HFFc6 (cell line): ENCODE measurements at regions not wholly inside any gene's neighbourhood (a gene's known extent, or its start where the extent isn't known, plus 50 kb on each side); places are given as distances from the start of the nearest gene placed in this dataset.

Experiments
- DNase-seq: peaks from one replicate; pipeline ENCODE4 v3.0.0-alpha.2; 2018
- H3K27ac Mint-ChIP-seq: 2 replicates; pipeline ENCODE4 v1.8.0; 2020; ENCODE audit warnings: mild to moderate bottlenecking, mixed read lengths
- H3K27me3 Mint-ChIP-seq: 2 replicates; pipeline ENCODE4 v1.8.0; 2021; ENCODE audit warnings: mild to moderate bottlenecking, moderate library complexity, mixed read lengths; ENCODE audit not compliant: insufficient read depth
- H3K36me3 Mint-ChIP-seq: 2 replicates; pipeline ENCODE4 v1.8.0; 2021; ENCODE audit warnings: low read depth, mixed read lengths
- H3K4me1 Mint-ChIP-seq: 2 replicates; pipeline ENCODE4 v1.8.0; 2020; ENCODE audit warnings: low read depth, mixed read lengths
- H3K4me3 Mint-ChIP-seq: 2 replicates; pipeline ENCODE4 v1.8.0; 2020; ENCODE audit warnings: mild to moderate bottlenecking, moderate library complexity, mixed read lengths
- H3K9me3 Mint-ChIP-seq: 2 replicates; pipeline ENCODE4 v1.8.0; 2020; ENCODE audit warnings: mild to moderate bottlenecking, mixed read lengths
- CTCF ChIP-seq: fragments of 200-600 bp; sonication (generic); IDR thresholded peaks from 2 replicates; pipeline ENCODE4 v1.5.0; 2021; ENCODE audit warnings: antibody characterized with exemption, mild to moderate bottlenecking

GRCh38 chr10:33556620-33557019 is 222.2 kb upstream of the NRP1 start:
- Mint-ChIP-seq H3K36me3 (0 out of 2 replicates have a peak, but pooled peaks cover 2% of the 10 kb centered on the region), H3K9me3 (no peaks in the 10 kb centered on the region), H3K27me3 (peaks cover 13% of the 10 kb centered on the region), H3K4me3 (no peak overlapping the region), H3K4me1 (peaks cover 10% of the 10 kb centered on the region), H3K27ac (no peak overlapping the region)
- no peak for TF ChIP-seq CTCF
- no peak for DNase-seq

GRCh38 chr10:33556103-33556502 is 221.6 kb upstream of the NRP1 start:
- Mint-ChIP-seq H3K27me3 (peaks cover 10% of the 10 kb centered on the region), H3K4me3 (no peak overlapping the region), H3K4me1 (peaks cover 10% of the 10 kb centered on the region), H3K36me3 (peaks cover 6% of the 10 kb centered on the region; the same call in 1 of the 2 replicates), H3K9me3 (no peaks in the 10 kb centered on the region), H3K27ac (no peak overlapping the region)
- TF ChIP-seq CTCF: no peak
- no peak for DNase-seq

GRCh38 chr10:33553748-33554571 is 219.5 kb upstream of the NRP1 start:
- Mint-ChIP-seq H3K27ac (no peak overlapping the region), H3K4me1 (peaks cover 5% of the 10 kb centered on the region), H3K4me3 (no peak overlapping the region), H3K36me3 (peaks cover 6% of the 10 kb centered on the region; the same call in 1 of the 2 replicates), H3K9me3 (no peaks in the 10 kb centered on the region), H3K27me3 (peaks cover 7% of the 10 kb centered on the region)
- DNase-seq: no peak
- TF ChIP-seq CTCF: no peak

GRCh38 chr10:33552290-33552689 is 217.8 kb upstream of the NRP1 start:
- Mint-ChIP-seq H3K9me3 (no peaks in the 10 kb centered on the region), H3K27me3 (peaks cover 7% of the 10 kb centered on the region), H3K4me1 (no peaks in the 10 kb centered on the region), H3K4me3 (no peak overlapping the region), H3K27ac (no peak overlapping the region), H3K36me3 (peaks cover 6% of the 10 kb centered on the region; the same call in 1 of the 2 replicates)
- no peak for TF ChIP-seq CTCF
- DNase-seq: no peak

- TF ChIP-seq CTCF: no peak
- DNase-seq: no peak
- Mint-ChIP-seq H3K27ac (no peak overlapping the region), H3K27me3 (peaks cover 7% of the 10 kb centered on the region), H3K4me1 (no peaks in the 10 kb centered on the region), H3K9me3 (no peaks in the 10 kb centered on the region), H3K36me3 (peaks cover 6% of the 10 kb centered on the region; the same call in 1 of the 2 replicates), H3K4me3 (no peak overlapping the region)
Observed at GRCh38 chr10:33550811-33551210, 216.3 kb upstream of the NRP1 start.
